ENCODE measurements at regions not wholly inside any gene's neighbourhood (a gene's known extent, or its start where the extent isn't known, plus 50 kb on each side); places are given as distances from the start of the nearest gene placed in this dataset.

- ChIA-PET POLR2A (ENCODE audit: partially characterized antibody) (interaction anchor here (0.6 kb wide), 1 partner anchor 871 kb away, joined by 4 read pairs; no protein-coding TSS in a partner anchor), CTCF (ENCODE audit: partially characterized antibody) (interaction anchor here (0.5 to 3.3 kb wide), 48 partner anchors 9 to 344 kb away, joined by 3 to 37 read pairs (median 4); no protein-coding TSS in a partner anchor)
- Histone ChIP-seq H3K27me3 (replicated peaks in 1 of 4; ENCODE audit: control insufficient read depth in 3 of 4, extremely low read depth in 1 of 4, insufficient read depth in 3 of 4, low read length in 3 of 4) (no peaks in the 10 kb centered on the region), H3K36me3 (ENCODE audit: control insufficient read depth in 2 of 4, insufficient read depth in 4 of 4, low read length in 3 of 4) (no peaks in the 10 kb centered on the region), H2AFZ (ENCODE audit: low read length) (peak overlapping the region; percentile 90; the same call in 1 of the 2 replicates), H2AK5ac (ENCODE audit: low read depth, low read length) (no peak overlapping the region), H4K91ac (replicated peaks; ENCODE audit: insufficient read length, low read length) (no peak overlapping the region), H3K9me3 (ENCODE audit: insufficient read depth in 2 of 2, low read depth in 1 of 2, low read length in 1 of 2) (no peaks in the 10 kb centered on the region), H2BK20ac (ENCODE audit: low read length) (no peak overlapping the region), H2BK12ac (ENCODE audit: low read depth, low read length) (no peak overlapping the region), H3K4me1 (replicated peaks in 1 of 4; ENCODE audit: control insufficient read depth in 3 of 4, insufficient read depth in 4 of 4, low read length in 3 of 4) (no peaks in the 10 kb centered on the region), H3K79me2 (ENCODE audit: control insufficient read depth in 1 of 2, insufficient read depth in 2 of 2, low read length in 2 of 2) (no peaks in the 10 kb centered on the region), H3K9ac (replicated peaks in 1 of 4; ENCODE audit: extremely low read depth in 1 of 4, low read depth in 3 of 4, low read length in 3 of 4) (no peak overlapping the region), H3K4me2 (ENCODE audit: insufficient read depth in 1 of 2, low read depth in 2 of 2, low read length in 2 of 2) (no peak overlapping the region), H4K20me1 (replicated peaks in 1 of 2; ENCODE audit: control insufficient read depth in 1 of 2, insufficient read depth in 2 of 2, low read length in 2 of 2) (no peaks in the 10 kb centered on the region), H2BK15ac (ENCODE audit: low read length) (no peak overlapping the region), H3K4ac (replicated peaks; ENCODE audit: insufficient read length, low read depth, low read length) (no peak overlapping the region), H3K27ac (ENCODE audit: low read depth, low read length) (no peak overlapping the region), H3K18ac (ENCODE audit: extremely low read depth, low read length) (no peak overlapping the region), H4K8ac (ENCODE audit: extremely low read depth, insufficient read depth, low read length) (no peak overlapping the region), H4K5ac (ENCODE audit: insufficient read length, low read depth, low read length) (no peak overlapping the region), H3K4me3 (ENCODE audit: extremely low read depth in 1 of 4, insufficient read depth in 2 of 4, low read depth in 3 of 4, low read length in 4 of 4) (no peak overlapping the region), H3K14ac (ENCODE audit: insufficient read length) (no peak overlapping the region), H2BK120ac (replicated peaks; ENCODE audit: low read depth, low read length) (no peak overlapping the region), H3K56ac (replicated peaks; ENCODE audit: insufficient read length, low read depth, low read length) (no peak overlapping the region), H3K23me2 (ENCODE audit: low read depth, low read length) (no peaks in the 10 kb centered on the region), H3K23ac (ENCODE audit: insufficient read length) (no peak overlapping the region), H3K79me1 (ENCODE audit: low read depth, low read length) (no peaks in the 10 kb centered on the region), H2BK5ac (ENCODE audit: low read depth, low read length) (no peak overlapping the region)
- peak; percentile 66 for FAIRE-seq
- whole genome bisulfite sequencing, 2 experiments (ENCODE audit: extremely low coverage in 1 of 2, insufficient coverage in 1 of 2, insufficient read length in 1 of 2, insufficient replicate concordance in 2 of 2, low coverage in 1 of 2, low lambda C conversion rate in 2 of 2, missing lambda C conversion rate in 1 of 2): 49% methylated on average over 3 of the region's 4 CpGs; no CpG with 5 or more reads in 1 of the 2 experiments
- TF ChIP-seq E2F6 (IDR thresholded peaks at IDR 0.05): no peak
- peak; percentile 70 to 73 for TF ChIP-seq RAD21 (IDR thresholded peaks at IDR 0.05 in 1 of 2, conservative IDR thresholded peaks at IDR 0.05 in 1 of 2; ENCODE audit: low read depth in 2 of 2, low read length in 2 of 2)
- peak; percentile 3 to 88 (median 67) for TF ChIP-seq CTCF (IDR thresholded peaks at IDR 0.05; ENCODE audit: control extremely low read depth in 1 of 3, insufficient read depth in 1 of 3, low read depth in 1 of 3, low read length in 3 of 3)
- DNase-seq (ENCODE audit: low read depth in 1 of 2, low spot score in 2 of 2): peak; percentile 23 to 66
These were observed 120.7 kb downstream of the S1PR1 start for GRCh38 chr1:101357444-101357986.
